ENCODE measurements at regions not wholly inside any gene's neighbourhood (a gene's known extent, or its start where the extent isn't known, plus 50 kb on each side); places are given as distances from the start of the nearest gene placed in this dataset.

DNA sequence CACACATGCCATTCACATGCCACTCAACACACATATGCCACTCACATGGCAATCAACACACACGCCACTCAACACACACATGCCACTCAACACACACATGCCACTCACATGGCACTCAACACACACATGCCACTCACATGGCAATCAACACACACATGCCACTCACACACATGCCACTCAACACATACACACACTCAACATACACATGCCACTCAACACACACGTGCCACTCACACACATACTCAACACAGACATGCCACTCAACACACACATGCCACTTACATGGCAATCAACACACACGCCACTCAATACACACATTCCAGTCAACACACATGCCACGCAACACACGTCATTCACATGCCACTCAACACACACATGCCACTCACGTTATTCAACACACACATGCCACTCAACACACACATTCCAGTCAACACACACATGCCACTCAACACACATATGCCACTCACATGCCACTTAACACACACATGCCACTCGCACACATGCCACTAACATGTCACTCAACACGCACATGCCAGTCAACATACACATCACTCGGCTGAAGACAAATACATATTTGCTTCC is 182.9 kb downstream of the NPHP4 start:
- Histone ChIP-seq H3K4me3 (no peak overlapping the region), H3K36me3 (no peaks in the 10 kb centered on the region), H3K4me1 (no peaks in the 10 kb centered on the region), H3K27ac (no peak overlapping the region), H3K9me3 (no peaks in the 10 kb centered on the region), H3K27me3 (peaks cover 0 to 21% (median 3%) of the 10 kb centered on the region in 3 donors)
- intact Hi-C loops (cut with DNase I; ENCODE audit: low total_unique reads) = no loop called here
- DNase-seq = no peak
- TF ChIP-seq EP300 (IDR thresholded peaks at IDR 0.05) (no peak), POLR2A (IDR thresholded peaks at IDR 0.05) (no peak), POLR2AphosphoS5 (IDR thresholded peaks at IDR 0.05) (no peak)
- TF ChIP-seq, protein P1, sequence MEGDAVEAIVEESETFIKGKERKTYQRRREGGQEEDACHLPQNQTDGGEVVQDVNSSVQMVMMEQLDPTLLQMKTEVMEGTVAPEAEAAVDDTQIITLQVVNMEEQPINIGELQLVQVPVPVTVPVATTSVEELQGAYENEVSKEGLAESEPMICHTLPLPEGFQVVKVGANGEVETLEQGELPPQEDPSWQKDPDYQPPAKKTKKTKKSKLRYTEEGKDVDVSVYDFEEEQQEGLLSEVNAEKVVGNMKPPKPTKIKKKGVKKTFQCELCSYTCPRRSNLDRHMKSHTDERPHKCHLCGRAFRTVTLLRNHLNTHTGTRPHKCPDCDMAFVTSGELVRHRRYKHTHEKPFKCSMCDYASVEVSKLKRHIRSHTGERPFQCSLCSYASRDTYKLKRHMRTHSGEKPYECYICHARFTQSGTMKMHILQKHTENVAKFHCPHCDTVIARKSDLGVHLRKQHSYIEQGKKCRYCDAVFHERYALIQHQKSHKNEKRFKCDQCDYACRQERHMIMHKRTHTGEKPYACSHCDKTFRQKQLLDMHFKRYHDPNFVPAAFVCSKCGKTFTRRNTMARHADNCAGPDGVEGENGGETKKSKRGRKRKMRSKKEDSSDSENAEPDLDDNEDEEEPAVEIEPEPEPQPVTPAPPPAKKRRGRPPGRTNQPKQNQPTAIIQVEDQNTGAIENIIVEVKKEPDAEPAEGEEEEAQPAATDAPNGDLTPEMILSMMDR (IDR thresholded peaks at IDR 0.05) = no peak
- 82 to 95% (median 89%) methylated on average over 9 of the region's 9 CpGs for whole genome bisulfite sequencing, 5 donors

- no peak for DNase-seq
- Histone ChIP-seq H3K27ac (no peak overlapping the region), H3K4me3 (no peak overlapping the region), H3K4me1 (no peaks in the 10 kb centered on the region), H3K9me3 (no peaks in the 10 kb centered on the region), H3K27me3 (peaks cover 0 to 10% (median 0%) of the 10 kb centered on the region in 3 donors), H3K36me3 (no peaks in the 10 kb centered on the region)
- TF ChIP-seq, protein P1 (IDR thresholded peaks at IDR 0.05) = no peak
- TF ChIP-seq POLR2A (IDR thresholded peaks at IDR 0.05) (no peak), EP300 (IDR thresholded peaks at IDR 0.05) (no peak), POLR2AphosphoS5 (IDR thresholded peaks at IDR 0.05) (no peak)
- intact Hi-C loops (cut with DNase I; ENCODE audit: low total_unique reads) = no loop called here
These were observed 188.4 kb downstream of the NPHP4 start for GRCh38 chr1:5803851-5804250.

DNA sequence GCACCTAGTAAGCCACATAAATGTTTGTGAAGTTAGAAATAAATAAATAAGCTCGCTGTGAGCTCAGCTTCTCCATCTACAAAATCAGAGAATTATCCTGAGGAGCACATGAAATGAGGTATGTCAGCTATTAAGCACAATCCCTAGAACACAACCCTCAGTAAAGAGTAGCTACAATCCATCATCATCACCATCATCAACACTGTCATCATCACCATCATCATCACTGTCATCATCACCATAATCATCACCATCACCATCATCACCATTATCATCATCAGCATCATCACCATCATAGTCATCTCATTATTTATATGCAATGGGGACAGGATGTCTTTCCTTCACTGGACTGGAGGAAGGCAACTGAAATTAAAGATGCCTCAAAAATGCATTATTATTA is 189.6 kb downstream of the NPHP4 start:
- TF ChIP-seq EP300 (IDR thresholded peaks at IDR 0.05) = no peak
- no peak overlapping the region for H3K4me3 ChIP-seq
- no peak overlapping the region for H3K27ac ChIP-seq
- H3K36me3 ChIP-seq = no peaks in the 10 kb centered on the region
- intact Hi-C loops (cut with DNase I; ENCODE audit: low total_unique reads) = no loop called here
- 75 to 88% (median 82%) methylated on average over 1 of the region's 1 CpG for WGBS, 5 donors
- no peak for DNase-seq
- H3K27me3 ChIP-seq = peaks cover 0 to 23% (median 5%) of the 10 kb centered on the region in 3 donors
- no peaks in the 10 kb centered on the region for H3K4me1 ChIP-seq
- no peaks in the 10 kb centered on the region for H3K9me3 ChIP-seq

DNA sequence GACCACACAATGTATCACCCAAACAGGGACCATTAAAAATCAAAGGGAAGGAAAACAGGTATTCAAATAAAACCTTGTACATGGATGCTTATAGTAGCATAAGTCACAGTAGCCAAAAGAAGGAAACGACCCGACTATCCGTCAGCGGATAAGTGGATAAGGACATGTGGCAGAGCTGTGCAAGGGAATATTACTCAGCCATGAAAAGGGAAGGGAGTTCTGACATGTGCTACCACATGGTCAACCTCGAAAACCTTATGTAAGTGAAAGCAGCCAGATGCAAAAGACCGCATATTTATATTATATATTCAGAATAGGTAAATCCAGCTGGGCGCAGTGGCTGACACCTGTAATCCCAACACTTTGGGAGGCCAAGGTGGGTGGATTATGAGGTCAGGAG is 193.3 kb downstream of the NPHP4 start:
- DNase-seq = no peak
- no peaks in the 10 kb centered on the region for H3K9me3 ChIP-seq
- H3K27ac ChIP-seq = no peak overlapping the region
- no peak overlapping the region for H3K4me3 ChIP-seq
- TF ChIP-seq, protein P1 (IDR thresholded peaks at IDR 0.05) = no peak
- TF ChIP-seq POLR2AphosphoS5 (IDR thresholded peaks at IDR 0.05) (no peak), POLR2A (IDR thresholded peaks at IDR 0.05) (no peak), EP300 (IDR thresholded peaks at IDR 0.05) (no peak)
- no peaks in the 10 kb centered on the region for H3K36me3 ChIP-seq
- intact Hi-C loops (cut with DNase I; ENCODE audit: low total_unique reads) = no loop called here
- no peaks in the 10 kb centered on the region for H3K4me1 ChIP-seq
- WGBS, 5 donors = 77 to 92% (median 89%) methylated on average over 7 of the region's 7 CpGs
- peaks cover 0 to 41% (median 5%) of the 10 kb centered on the region in 3 donors for H3K27me3 ChIP-seq

DNA sequence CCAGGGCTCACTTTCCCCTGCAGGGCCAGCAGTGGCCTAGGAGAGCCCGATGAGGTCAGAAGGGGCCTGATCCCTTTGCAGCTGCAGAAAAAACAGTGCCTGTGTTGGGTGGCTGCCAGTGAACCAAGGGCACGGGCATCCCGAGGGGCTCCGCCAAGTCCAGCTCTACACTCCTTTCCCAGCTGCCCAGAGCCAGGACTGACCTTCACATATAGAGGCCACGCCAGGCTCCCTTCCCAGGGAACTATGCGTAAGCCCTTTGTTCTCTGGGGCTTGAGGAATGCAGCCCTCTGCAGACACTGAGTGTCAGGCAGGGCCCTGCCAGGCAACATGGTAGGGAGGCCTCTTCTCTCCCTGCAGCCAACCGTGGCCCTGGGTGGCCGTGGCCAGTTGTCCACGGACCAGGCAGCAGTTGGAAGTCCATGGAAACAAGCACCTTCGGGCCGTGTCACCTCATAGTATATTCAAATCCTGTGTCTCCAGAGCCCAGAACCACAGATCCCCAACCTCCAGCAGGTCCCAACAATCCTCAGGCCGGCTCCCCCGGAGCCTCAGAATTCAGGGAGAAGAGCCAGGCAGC is 194.0 kb downstream of the NPHP4 start:
- H3K4me1 ChIP-seq = no peaks in the 10 kb centered on the region
- H3K27me3 ChIP-seq = peaks cover 0 to 47% (median 5%) of the 10 kb centered on the region in 3 donors
- no peaks in the 10 kb centered on the region for H3K9me3 ChIP-seq
- intact Hi-C loops (cut with DNase I; ENCODE audit: low total_unique reads) = no loop called here
- TF ChIP-seq, protein P1 (IDR thresholded peaks at IDR 0.05) = no peak
- TF ChIP-seq EP300 (IDR thresholded peaks at IDR 0.05) = no peak
- TF ChIP-seq POLR2AphosphoS5 (IDR thresholded peaks at IDR 0.05) = no peak
- TF ChIP-seq POLR2A (IDR thresholded peaks at IDR 0.05) = no peak
- no peaks in the 10 kb centered on the region for H3K36me3 ChIP-seq
- H3K27ac ChIP-seq = no peak overlapping the region
- 71 to 76% (median 74%) methylated on average over 10 to 13 of the region's 13 CpGs for WGBS, 5 donors
- peak in 1 of 2 donors; percentile 8 for DNase-seq
- no peak overlapping the region for H3K4me3 ChIP-seq
